GM21786 (cell line): ENCODE measurements at regions not wholly inside any gene's neighbourhood (a gene's known extent, or its start where the extent isn't known, plus 50 kb on each side); places are given as distances from the start of the nearest gene placed in this dataset.
"Not testable (repeated sequence)": the region's sequence is repeated elsewhere in the genome, so short reads cannot be mapped to it uniquely, and the experiment has no call there.

Experiments used
- ATAC-seq: cut with Tn5 transposase; IDR thresholded peaks from one replicate; pipeline ENCODE4 v1.9.1; 2021; ENCODE audit not compliant: unreplicated experiment

GRCh38 chr7:85897967-85898366, 711.1 kb upstream of the SEMA3D start:
- ATAC-seq = no peak

DNA sequence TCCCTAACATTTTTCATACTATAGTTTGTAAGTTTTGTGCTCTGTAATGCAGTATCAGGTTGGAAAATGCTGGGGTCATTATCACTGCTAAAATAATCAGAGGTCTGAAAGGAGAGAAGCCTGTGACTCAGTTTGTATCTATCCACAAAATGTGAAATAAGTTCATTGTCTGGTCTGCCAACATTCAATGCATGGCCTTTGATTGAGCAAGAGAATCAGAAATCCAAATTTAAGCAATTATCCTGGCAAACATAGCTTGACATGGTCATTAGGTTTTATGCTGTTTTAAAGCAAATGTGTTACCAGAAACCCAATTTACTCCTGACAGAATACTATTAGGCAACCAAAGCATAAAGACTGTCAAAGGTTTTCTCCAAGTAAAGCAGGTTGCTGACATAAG, 709.7 kb upstream of the SEMA3D start:
- no peak for ATAC-seq

DNA sequence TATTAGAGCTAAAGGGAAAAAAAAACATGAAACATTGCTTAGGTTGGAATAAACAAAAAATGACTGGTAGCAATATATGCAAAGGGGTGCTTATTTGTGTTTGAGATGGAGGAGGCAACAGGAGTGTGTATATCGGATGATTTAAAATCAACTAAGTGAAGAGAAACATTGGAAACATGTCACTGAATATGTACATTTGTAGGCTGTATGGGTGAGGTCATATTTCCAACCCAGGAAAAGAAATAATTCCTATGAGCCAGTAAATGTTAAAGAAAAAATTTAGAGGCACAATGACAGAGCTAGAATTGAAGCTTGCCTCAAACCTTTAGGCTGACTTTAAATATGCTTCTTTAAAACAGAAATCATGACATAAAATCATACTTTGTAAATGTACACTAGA, 709.0 kb upstream of the SEMA3D start:
- ATAC-seq = no peak

DNA sequence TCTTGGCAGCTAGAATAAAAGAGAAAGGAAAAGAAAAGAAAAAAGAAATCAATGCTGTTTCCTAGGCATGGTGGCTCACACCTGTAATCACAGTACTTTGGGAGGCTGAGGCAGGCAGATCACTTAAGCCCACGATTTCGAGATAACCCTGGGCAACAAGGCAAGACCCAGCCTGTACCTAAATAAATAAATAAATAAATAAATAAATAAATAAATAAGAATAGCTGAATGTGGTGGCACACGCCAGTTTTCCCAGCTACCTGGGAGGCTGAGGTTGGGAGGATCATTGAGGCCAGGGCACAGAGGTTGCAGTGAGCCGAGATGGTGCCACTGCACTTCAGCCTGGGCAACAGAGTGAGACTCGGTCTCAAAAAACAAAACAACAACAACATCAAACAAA, 705.0 kb upstream of the SEMA3D start:
- not testable (repeated sequence) for ATAC-seq

DNA sequence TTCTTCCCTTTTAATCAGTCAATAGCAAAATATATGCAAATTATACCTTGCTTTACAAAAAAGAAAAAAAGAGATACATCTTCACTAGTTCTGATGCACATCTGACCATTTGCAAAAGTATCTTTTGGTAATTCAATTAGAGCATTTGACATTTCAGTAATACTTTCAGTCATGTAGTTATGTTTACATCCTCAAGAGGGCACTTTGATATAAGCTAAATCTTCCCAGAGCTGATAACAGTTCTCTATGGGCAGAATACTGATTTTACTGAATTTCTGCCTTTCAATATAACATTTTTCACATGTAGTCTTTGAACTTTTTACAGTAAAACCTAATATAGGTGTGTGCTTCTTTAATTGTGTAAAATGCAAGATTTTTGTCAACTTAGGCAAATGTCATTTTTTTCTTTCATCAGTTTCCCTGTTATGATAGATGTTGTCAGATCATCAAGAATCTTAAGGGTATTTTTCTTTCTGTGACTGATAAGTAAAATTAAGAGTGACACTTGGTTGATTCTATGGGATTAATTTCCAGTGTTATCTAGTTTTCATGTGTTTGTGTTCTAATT, 703.5 kb upstream of the SEMA3D start:
- ATAC-seq = no peak

- ATAC-seq = no peak
Measured at GRCh38 chr7:85887133-85887532, 700.3 kb upstream of the SEMA3D start.

- ATAC-seq = no peak
Measured at GRCh38 chr7:85882335-85882734, 695.5 kb upstream of the SEMA3D start.

DNA sequence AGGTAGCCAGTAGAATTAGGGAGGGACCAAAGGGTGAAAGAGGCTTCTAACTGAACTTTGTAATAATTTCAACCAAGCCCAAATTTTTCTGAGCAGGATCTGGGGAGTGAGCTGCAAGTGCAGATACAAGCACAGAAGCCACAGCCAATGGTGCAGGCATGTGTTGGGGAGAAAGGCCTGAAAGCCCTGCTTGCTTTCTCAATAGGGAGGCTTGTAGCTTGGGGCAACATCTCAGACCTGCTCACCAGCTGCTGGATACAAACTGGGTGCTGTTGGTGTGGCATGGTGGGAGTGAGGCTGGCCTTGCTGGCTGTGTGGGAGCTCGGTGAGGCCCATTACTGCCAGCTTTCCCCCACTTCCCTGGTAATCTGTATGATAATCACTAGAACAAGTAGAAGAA, 688.5 kb upstream of the SEMA3D start:
- ATAC-seq = no peak

- ATAC-seq = no peak
Measured at GRCh38 chr7:85866540-85866939, 679.7 kb upstream of the SEMA3D start.

- ATAC-seq = no peak
Measured at GRCh38 chr7:85851571-85852193, 664.8 kb upstream of the SEMA3D start.

GRCh38 chr7:85850381-85850780, 663.5 kb upstream of the SEMA3D start:
- ATAC-seq = no peak

DNA sequence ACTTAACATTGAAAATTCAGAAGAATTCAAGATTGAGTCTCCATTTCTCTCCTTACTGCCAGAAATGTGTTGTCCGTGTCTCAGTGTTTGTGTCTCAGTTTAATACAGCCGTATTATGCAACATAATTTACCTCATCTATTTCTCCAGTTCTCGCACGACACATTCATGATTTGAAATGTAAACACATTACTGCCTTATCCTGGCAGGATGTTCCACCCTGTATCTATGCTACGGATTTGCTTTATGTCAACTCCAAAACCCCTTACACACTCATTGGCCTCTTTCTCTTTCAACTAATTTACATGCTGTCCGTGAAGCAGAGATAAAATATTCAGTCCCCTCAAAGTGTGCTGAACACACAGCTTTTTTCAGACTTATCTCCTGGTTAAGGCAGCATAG, 653.7 kb upstream of the SEMA3D start:
- ATAC-seq = no peak

- no peak for ATAC-seq
Measured at GRCh38 chr7:85833066-85833465, 646.2 kb upstream of the SEMA3D start.

GRCh38 chr7:85830982-85831381, 644.1 kb upstream of the SEMA3D start:
- no peak for ATAC-seq

DNA sequence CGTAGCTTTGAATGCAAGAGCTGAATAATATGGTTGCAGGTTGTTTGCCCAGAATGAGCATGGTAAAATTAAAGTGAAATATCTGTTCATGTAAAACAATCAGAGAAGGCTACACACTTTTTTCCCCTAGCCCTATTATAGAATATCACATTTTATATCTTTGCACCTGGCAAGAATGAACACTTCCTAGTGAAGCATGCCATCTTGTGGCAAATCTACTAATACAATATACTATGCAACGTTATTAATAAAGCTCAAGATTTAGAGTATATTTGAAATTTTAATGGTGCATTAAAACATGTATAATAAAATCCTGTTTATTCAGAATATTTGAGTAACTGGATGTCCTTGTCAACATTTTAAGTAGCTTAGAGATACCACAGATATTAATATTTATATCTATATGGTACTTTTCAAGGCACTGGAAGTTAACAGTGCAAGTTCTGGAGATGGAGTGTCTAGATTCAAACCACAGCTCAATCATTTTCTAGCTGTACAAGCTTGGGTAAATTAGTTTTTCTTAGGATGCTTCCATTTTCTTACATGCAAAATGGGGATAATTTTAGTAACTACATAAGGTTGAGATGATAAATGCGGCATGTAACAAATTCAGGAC, 643.1 kb upstream of the SEMA3D start:
- no peak for ATAC-seq

DNA sequence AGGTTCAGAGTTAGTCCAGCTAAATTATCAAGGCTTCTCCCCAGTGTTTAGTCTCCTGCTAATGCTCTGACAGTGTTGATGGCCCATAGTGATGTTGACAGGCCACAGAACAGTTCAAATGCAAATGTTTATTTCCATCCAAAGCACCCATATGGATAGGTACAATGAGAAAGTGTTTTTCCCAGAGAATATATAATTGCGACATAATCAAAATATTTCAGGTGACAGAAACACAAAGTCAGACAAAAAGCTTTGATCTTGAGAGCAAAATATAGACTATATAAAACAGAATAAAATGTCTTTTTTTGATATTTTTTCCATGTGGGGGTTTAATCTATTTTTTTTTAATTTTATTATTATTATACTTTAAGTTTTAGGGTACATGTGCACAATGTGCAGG, 642.3 kb upstream of the SEMA3D start:
- no peak for ATAC-seq

GRCh38 chr7:85828614-85829013, 641.8 kb upstream of the SEMA3D start:
- no peak for ATAC-seq

GRCh38 chr7:85823396-85824080, 636.7 kb upstream of the SEMA3D start:
- no peak for ATAC-seq

- ATAC-seq = no peak
Measured at GRCh38 chr7:85821926-85822325, 635.1 kb upstream of the SEMA3D start.

- no peak for ATAC-seq
Measured at GRCh38 chr7:85820702-85821443, 634.0 kb upstream of the SEMA3D start.

GRCh38 chr7:85815526-85815925, 628.7 kb upstream of the SEMA3D start:
- no peak for ATAC-seq

DNA sequence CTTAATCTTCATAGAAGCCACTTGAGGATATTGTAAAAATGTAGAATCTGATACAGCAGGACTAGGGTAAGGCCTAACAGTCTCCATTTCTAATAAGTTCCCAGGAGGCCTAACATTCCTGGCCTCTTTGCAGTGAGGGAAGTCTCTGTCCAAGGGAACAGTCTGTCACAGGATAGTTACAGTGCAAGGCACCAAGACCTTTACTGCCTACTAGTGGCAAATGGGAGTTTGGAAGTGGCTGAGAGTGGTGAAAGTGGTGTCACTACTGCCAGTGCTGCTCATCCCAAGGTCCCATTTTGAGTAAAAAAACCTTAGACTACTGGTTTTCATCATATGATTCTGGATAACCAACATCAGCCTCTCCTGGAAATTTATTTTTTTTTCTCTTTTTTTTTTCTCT, 619.5 kb upstream of the SEMA3D start:
- ATAC-seq = no peak
